Breast epithelium (tissue), 3 donors: ENCODE measurements at regions not wholly inside any gene's neighbourhood (a gene's known extent, or its start where the extent isn't known, plus 50 kb on each side); places are given as distances from the start of the nearest gene placed in this dataset.

Experiments
- CTCF ChIP-seq, 3 donors: fragments of 450-650 bp; IDR thresholded peaks; one replicate each; pipeline ENCODE4 v1.5.1; 2016 to 2017; ENCODE audit warnings: antibody characterized with exemption in 3 of 3, mild to moderate bottlenecking in 3 of 3, moderate library complexity in 3 of 3
- POLR2A ChIP-seq: fragments of 450-650 bp; IDR thresholded peaks from one replicate; pipeline ENCODE4 v1.6.1; 2016; ENCODE audit warnings: antibody characterized with exemption, mild to moderate bottlenecking, moderate library complexity
- POLR2AphosphoS5 ChIP-seq, 3 donors: sonication (generic); formaldehyde crosslinking; IDR thresholded peaks; one replicate each; pipeline ENCODE4 v1.6.1; 2017; ENCODE audit warnings: antibody characterized with exemption in 3 of 3

DNA sequence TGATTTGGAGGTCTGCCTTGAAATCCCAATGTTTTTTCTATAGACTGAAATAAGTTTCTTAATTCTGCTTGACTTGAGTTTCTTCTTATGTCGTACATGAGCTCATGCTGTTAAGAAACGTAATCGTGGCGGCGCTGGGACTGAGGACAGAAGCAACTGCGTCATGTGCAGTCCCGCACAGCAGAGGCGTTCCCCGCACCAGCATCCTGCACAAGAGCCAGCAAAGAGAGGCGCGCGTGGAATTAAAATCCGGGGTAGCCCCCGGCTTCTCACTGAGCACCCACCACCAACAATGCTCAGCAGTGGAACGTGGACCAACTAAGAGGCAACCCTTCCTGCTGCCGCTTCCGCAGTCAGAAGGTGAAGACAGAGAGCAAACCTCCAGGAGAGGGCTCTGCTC is 496.2 kb upstream of the ADAMTS16 start:
- no peak for TF ChIP-seq CTCF (IDR thresholded peaks at IDR 0.05)
- TF ChIP-seq POLR2A = no peak
- no peak for TF ChIP-seq POLR2AphosphoS5 (IDR thresholded peaks at IDR 0.05)
